ENCODE measurements at regions not wholly inside any gene's neighbourhood (a gene's known extent, or its start where the extent isn't known, plus 50 kb on each side); places are given as distances from the start of the nearest gene placed in this dataset.

DNA sequence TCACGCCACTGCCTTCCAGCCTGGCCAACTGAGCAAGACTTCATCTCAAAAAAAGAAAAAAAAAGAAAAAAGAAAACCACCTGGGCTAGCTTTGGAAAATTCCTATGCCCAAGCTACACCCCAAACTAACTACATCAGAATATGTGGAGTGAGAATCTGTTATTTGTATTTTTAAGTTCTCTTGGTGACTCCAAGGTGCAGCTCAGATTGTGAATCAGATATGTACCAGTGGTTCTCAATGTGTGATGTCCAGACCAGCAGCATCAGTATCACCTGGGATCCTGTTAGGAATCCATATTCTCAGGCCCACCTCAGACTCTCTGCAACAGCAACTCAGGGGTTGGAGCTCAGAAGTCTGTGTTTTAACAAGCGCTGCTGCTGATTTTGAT, 376.8 kb downstream of the EDEM1 start (continued):
- TF ChIP-seq, protein P1, sequence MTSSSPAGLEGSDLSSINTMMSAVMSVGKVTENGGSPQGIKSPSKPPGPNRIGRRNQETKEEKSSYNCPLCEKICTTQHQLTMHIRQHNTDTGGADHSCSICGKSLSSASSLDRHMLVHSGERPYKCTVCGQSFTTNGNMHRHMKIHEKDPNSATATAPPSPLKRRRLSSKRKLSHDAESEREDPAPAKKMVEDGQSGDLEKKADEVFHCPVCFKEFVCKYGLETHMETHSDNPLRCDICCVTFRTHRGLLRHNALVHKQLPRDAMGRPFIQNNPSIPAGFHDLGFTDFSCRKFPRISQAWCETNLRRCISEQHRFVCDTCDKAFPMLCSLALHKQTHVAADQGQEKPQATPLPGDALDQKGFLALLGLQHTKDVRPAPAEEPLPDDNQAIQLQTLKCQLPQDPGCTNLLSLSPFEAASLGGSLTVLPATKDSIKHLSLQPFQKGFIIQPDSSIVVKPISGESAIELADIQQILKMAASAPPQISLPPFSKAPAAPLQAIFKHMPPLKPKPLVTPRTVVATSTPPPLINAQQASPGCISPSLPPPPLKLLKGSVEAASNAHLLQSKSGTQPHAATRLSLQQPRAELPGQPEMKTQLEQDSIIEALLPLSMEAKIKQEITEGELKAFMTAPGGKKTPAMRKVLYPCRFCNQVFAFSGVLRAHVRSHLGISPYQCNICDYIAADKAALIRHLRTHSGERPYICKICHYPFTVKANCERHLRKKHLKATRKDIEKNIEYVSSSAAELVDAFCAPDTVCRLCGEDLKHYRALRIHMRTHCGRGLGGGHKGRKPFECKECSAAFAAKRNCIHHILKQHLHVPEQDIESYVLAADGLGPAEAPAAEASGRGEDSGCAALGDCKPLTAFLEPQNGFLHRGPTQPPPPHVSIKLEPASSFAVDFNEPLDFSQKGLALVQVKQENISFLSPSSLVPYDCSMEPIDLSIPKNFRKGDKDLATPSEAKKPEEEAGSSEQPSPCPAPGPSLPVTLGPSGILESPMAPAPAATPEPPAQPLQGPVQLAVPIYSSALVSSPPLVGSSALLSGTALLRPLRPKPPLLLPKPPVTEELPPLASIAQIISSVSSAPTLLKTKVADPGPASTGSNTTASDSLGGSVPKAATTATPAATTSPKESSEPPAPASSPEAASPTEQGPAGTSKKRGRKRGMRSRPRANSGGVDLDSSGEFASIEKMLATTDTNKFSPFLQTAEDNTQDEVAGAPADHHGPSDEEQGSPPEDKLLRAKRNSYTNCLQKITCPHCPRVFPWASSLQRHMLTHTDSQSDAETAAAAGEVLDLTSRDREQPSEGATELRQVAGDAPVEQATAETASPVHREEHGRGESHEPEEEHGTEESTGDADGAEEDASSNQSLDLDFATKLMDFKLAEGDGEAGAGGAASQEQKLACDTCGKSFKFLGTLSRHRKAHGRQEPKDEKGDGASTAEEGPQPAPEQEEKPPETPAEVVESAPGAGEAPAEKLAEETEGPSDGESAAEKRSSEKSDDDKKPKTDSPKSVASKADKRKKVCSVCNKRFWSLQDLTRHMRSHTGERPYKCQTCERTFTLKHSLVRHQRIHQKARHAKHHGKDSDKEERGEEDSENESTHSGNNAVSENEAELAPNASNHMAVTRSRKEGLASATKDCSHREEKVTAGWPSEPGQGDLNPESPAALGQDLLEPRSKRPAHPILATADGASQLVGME (CRISPR knock-in tag; IDR thresholded peaks at IDR 0.05) = peak; percentile 20; the same call in 1 of the 2 replicates
- TF ChIP-seq RUNX1 (IDR thresholded peaks at IDR 0.05; ENCODE audit: low read depth) (no peak), XRCC3 (IDR thresholded peaks at IDR 0.05) (no peak), PHB (CRISPR knock-in tag; IDR thresholded peaks at IDR 0.05) (no peak), ELF2 (CRISPR knock-in tag; IDR thresholded peaks at IDR 0.05) (peak; percentile 4; the same call in 1 of the 2 replicates), HMG20B (CRISPR knock-in tag; IDR thresholded peaks at IDR 0.05) (no peak), ZEB2 (IDR thresholded peaks at IDR 0.05) (no peak), FOXM1 (IDR thresholded peaks at IDR 0.05; ENCODE audit: low read depth) (no peak), FOXM1 (CRISPR knock-in tag; IDR thresholded peaks at IDR 0.05; ENCODE audit: low read depth) (no peak), L3MBTL2 (IDR thresholded peaks at IDR 0.05) (no peak), PHB2 (IDR thresholded peaks at IDR 0.05; ENCODE audit: low read depth) (no peak), TFAM (CRISPR knock-in tag; conservative IDR thresholded peaks at IDR 0.05) (no peak), EZH2 (IDR thresholded peaks at IDR 0.05; ENCODE audit: borderline replicate concordance, low read depth, low read length) (no peak), LCOR (CRISPR knock-in tag; IDR thresholded peaks at IDR 0.05) (no peak), PCBP1 (IDR thresholded peaks at IDR 0.05; ENCODE audit: low read depth, low read length, poor library complexity, severe bottlenecking) (no peak), TAL1 (IDR thresholded peaks at IDR 0.05) (no peak)
- TF ChIP-seq, protein P2, sequence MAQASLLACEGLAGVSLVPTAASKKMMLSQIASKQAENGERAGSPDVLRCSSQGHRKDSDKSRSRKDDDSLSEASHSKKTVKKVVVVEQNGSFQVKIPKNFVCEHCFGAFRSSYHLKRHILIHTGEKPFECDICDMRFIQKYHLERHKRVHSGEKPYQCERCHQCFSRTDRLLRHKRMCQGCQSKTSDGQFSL (CRISPR knock-in tag; IDR thresholded peaks at IDR 0.05) = no peak
- TF ChIP-seq, protein P2 (tag; IDR thresholded peaks at IDR 0.05) = peak in 1 of 2 experiments; percentile 57; a peak in 1 of 4 replicates
- TF ChIP-seq, protein P3, sequence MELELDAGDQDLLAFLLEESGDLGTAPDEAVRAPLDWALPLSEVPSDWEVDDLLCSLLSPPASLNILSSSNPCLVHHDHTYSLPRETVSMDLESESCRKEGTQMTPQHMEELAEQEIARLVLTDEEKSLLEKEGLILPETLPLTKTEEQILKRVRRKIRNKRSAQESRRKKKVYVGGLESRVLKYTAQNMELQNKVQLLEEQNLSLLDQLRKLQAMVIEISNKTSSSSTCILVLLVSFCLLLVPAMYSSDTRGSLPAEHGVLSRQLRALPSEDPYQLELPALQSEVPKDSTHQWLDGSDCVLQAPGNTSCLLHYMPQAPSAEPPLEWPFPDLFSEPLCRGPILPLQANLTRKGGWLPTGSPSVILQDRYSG (tag; conservative IDR thresholded peaks at IDR 0.05; ENCODE audit: low read depth) = no peak
- TF ChIP-seq, protein P4, sequence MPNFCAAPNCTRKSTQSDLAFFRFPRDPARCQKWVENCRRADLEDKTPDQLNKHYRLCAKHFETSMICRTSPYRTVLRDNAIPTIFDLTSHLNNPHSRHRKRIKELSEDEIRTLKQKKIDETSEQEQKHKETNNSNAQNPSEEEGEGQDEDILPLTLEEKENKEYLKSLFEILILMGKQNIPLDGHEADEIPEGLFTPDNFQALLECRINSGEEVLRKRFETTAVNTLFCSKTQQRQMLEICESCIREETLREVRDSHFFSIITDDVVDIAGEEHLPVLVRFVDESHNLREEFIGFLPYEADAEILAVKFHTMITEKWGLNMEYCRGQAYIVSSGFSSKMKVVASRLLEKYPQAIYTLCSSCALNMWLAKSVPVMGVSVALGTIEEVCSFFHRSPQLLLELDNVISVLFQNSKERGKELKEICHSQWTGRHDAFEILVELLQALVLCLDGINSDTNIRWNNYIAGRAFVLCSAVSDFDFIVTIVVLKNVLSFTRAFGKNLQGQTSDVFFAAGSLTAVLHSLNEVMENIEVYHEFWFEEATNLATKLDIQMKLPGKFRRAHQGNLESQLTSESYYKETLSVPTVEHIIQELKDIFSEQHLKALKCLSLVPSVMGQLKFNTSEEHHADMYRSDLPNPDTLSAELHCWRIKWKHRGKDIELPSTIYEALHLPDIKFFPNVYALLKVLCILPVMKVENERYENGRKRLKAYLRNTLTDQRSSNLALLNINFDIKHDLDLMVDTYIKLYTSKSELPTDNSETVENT (CRISPR knock-in tag; IDR thresholded peaks at IDR 0.05) = no peak
- TF ChIP-seq, protein P5, sequence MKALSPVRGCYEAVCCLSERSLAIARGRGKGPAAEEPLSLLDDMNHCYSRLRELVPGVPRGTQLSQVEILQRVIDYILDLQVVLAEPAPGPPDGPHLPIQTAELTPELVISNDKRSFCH (CRISPR knock-in tag; IDR thresholded peaks at IDR 0.05) = no peak
- TF ChIP-seq, protein P5 (tag; IDR thresholded peaks at IDR 0.05) = no peak
